DMS 273 treated with DMSO at 0.1 percent for 48 hours (cell line): ENCODE measurements at regions not wholly inside any gene's neighbourhood (a gene's known extent, or its start where the extent isn't known, plus 50 kb on each side); places are given as distances from the start of the nearest gene placed in this dataset.
"Not testable (repeated sequence)": the region's sequence is repeated elsewhere in the genome, so short reads cannot be mapped to it uniquely, and the experiment has no call there.

ENCODE experiments used
- DNase-seq: peaks from one replicate; lab custom pipeline; 2025; lab: John Stamatoyannopoulos, UW

DNA sequence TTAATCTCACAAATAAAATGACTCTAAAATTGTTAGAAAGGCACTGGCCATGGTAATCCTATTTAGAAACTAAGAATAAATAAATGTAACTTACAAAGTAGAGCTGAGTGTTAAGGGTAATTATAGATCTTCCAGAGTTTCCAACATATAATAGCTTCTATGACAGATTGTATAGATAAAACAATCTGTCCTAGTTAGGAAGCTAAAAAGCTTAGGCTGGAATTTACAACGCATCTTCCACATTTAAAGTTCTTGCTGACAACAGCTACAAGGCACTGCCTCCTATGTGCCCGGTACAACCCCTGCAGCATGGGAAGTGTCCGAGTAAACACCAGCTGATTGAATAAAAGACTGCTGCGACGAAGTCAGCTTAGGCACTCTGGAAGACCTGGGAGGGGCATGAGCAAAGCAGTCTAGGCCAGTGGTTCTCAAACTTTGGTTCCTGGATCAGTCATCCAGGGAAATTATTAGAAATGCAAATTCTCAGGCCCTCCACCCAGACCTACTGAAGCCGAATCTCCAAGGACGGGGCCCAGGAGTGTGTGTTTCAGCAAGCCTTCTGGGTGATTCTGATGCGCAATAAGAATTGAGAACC lies 635.6 kb upstream of the TBX3 start:
- no peak for DNase-seq

DNA sequence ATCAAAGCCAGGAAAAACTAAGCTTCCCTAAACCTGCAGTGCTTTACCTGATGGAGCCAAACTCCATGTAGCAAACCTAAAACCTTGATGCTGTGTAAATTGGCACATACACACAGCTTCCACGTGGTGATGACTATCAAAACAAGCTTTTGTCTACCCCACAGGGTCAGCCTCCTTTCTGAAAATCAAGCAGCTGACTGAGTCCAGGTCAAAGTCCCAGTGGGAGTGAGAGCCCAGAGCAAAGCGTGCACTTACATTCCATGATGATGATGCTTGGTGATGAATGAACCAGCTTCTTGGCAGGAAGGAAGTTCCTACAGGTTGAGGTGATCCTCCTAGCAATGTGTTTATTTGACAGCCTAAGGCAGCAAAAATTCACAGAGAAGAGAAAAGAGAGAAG lies 630.0 kb upstream of the TBX3 start:
- DNase-seq: no peak

DNA sequence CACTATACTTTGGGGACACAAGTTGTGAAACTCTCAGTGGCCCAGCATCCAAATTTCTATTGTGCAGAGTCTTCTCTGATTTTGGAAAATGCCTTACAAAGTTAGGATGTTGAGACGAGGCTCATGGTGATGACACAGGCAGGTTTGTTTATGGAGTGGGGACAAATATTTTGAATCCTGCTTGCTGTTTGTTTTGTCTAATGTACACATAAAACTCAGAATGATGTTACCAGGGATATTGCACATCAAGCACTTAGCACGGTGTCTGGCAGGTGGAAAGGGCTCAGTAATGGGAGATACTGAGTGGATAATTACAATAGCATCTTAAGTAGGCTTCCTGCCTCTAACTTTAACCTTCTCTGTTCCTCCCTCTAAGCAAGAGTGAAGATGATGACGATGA lies 628.9 kb upstream of the TBX3 start:
- no peak for DNase-seq

DNA sequence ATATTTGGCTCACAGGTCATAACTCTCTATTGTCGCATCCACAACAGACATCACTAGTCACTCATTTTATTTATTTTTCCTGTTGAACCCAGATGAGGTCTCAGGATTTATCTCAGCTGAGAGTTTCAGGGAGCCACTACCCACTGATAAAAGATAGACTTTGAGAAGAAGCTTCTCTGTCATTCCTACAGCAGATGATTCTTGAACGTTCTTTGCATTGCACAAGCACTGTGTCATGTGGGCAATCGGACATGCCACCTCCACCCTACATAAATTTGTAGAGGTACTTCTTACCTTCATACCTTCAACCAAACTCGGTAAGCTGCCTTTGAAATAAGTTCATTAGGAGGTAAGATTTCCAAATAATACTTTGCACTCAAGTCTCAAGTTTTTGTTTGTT lies 627.9 kb upstream of the TBX3 start:
- DNase-seq: no peak

DNA sequence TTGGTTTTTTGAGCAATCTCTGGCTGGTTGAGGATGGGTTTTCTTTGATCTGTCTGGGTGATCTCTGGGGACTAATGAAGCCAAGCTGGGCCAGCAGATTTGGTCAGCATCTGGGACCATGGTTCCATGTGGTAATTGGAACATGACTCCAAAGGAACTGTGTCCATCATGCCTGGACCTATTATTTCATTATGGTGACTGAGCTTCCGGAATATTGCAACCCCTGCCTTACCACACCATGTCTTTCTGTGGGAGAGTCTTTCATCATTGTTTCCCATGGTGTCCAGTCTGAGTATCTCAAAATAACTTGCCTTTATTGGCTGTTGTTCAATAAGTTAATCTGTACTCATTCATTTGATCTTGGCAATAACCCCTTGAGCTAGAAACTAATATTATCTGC lies 624.9 kb upstream of the TBX3 start:
- no peak for DNase-seq

DNA sequence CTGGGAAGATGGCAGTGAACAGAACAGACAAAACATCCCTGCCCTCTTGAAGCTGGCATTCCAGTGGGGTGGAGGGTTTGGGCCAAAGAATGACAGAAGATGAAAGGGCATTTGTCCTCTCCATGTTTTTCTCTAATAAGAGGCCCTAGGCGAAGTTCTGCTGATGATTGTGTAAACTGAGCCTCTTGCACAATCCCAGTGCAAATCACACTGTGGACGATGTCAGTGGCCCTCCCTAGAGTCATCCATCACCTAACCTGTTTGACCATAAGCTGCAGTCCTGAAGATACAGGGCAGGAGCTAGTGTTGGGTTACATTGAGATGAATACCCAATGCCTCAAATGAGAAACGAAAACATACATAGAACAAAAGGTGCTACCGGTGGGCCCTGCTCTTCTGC lies 622.4 kb upstream of the TBX3 start:
- DNase-seq: no peak

DNA sequence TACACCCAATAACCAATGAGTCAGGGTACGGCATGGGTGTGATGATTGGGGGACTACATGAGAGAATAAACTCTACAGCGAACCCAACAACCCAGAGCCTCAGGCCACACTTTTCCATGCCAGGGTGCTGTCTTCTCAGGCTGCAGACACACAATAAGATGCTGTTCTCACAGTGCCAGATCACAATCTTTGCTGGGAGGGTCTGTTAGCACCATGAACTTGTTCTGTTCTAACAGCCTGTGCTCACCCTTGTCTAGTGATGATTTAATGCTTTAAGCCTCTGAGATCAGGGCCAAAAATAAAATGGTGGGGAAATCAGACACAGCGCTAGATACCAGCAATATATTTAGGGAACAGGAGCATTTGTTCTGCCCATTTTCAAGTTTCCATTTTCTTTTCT lies 621.9 kb upstream of the TBX3 start:
- no peak for DNase-seq

DNA sequence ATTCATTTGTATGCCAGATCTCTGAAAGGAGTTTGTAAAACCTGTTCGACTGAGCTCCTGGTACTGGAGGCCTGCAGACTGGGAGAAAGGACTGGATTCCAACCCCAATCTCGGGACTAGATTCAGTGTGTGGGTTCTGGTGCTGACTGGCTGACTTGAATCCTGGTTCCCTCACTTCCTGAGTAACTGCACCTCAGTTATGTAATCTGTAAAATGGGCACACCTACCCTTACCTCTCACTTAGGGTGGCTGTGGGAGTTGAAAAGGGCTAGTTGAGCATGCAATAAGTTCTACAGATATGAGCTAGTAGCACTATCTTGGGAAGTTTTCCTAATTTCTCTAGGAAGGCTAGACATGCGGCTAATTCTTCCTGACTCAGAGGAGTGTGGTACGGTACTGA lies 621.3 kb upstream of the TBX3 start:
- DNase-seq: no peak

DNA sequence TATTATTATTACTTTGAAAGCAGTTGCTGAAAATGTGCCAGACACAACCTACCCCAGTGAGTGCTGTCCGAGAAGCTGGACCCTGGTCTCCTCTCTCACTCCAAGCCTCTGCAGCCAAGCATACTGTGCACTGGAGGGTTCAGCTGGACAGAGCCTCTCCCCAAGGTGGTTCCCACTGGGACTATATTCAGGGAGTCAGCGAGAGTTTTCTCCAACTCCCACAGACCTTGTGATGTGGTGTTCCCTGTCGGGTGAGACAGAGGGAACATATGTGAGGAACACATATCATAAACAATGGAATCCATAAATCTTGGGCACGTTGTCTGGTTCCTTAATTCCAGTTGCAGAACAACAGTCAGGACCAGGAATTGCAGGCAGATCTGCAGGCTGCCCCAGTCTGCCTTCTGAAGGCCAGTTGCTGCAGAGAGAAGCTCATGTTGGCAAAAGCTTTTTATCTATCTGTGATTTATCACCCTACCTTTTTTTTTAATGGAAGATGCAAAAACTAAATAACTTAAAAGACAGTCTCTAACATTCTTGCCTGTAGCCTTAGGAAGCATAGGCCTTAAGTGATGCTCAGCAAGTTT lies 619.8 kb upstream of the TBX3 start:
- no peak for DNase-seq

DNA sequence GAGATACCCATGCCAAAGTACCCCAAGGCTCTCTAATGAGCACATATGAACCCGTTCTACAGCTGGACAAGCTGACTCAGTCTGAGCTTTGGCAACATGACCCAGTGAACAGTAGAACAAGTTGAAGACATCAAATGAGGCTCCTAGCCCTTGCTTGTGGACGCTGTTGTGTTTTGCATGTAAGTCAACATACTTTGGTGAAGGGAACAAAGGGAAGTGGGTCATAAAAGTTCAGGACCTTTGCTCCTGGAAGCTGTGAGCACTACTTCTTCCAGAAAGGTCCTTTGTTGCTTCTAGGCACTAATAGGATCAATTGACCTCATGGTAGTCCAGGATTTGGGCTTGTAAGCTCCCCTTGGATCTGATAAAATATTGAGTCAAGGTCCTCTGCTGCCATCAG lies 613.5 kb upstream of the TBX3 start:
- no peak for DNase-seq

DNA sequence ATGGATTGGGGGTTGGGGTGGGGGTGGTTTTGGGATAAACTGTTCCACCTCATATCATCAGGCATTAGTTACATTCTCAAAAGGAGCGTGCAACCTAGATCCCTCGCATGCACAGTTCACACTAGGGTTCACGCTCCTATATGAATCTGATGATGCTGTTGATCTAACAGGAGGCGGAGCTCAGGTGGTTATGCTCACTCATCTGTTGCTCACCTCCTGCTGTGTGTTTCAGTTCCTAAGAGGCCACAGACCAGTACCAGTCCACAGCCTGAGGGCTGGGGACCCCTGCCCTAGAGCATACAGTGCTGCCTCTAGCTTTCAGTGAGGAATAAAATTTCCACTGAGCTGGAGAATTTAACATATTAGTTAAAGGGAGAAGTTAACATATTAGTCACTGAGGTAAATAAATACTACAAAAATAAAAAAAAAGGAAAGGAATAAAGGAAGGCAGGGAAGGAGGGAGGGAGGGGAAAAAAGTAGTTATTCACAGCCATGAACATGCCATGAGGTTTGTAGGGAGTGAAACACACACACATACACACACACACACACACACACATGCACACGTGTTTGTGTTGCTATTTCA lies 612.7 kb upstream of the TBX3 start:
- no peak for DNase-seq

DNA sequence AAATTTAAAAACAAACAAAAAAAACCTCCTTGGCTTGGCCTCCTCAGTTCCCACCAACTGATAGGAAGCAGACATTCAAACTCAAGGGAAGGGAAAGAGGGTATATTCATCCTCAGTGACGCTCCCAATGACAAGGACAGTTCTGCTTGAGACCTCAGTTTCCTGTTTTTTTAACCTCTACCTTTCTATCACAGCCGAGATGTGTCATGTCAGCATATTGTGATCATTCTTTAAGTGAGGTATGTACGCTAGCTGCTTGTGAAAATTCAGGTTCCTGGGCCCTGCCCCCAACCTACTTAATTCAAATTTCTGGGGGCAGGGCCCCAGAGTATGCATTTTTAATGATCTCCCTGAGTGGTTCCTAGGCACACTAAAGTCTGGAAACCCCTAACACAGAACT lies 611.9 kb upstream of the TBX3 start:
- DNase-seq: no peak

DNA sequence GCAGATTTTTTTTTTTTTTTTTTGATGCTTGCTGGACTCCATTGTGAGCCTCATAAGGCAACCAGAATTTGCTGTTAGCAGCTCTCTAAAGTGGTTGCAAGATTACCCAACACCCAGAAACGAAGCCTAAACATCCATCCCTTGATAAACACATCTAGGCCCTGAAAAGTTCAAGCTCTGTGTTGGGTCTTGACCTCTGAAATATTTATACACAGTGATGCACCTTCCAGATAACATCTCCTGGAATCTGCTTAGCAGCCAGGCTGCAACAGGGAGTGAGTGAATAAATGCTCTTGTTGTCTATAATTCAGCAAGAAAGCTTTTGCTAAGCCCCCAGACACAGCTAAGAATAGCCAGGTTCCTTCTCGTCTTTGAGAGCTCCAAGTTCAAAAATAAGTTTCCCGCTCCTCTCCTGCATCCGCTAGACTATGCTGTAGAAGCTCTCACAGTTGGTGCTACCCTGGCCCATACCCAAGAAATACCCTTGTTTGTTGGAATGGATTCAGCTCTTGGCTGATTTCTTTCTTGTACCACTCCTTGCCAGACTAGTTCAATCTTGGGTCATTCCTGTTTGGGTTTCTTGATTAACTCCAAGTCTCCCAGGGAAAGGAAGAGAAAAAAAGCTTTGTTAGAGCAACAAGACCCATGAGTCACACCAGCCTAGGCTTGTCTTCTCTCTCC lies 610.6 kb upstream of the TBX3 start:
- DNase-seq: no peak

DNA sequence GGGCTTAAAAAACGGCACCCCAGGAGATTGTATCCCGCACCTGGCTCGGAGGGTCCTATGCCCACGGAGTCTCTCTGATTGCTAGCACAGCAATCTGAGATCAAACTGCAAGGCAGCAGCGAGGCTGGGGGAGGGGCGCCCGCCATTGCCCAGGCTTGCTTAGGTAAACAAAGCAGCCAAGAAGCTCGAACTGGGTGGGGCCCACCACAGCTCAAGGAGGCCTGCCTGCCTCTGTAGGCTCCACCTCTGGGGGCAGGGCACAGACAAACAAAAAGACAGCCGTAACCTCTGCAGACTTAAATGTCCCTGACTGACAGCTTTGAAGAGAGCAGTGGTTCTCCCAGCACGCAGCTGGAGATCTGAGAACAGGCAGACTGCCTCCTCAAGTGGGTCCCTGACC lies 601.5 kb upstream of the TBX3 start:
- DNase-seq: not testable (repeated sequence)

DNA sequence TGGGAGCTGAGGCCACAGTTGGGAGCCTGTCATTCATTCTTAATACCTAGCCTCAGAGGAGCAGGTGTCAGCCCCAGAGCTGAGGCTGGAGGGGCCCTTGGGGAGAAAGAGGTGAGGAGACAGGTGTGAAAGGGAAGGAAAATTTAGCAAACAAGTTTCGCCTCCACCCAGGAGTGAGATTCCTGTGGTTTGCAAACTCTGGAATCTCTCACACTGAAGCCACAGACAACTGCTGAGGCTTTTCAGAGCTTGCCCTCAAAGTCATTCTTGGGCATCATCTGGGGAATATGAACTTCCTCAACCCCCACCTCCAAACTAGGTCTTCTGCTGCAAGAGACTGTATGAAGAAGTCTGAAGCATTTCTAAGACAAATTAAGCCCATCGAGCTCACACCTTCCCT lies 589.5 kb upstream of the TBX3 start:
- no peak for DNase-seq

DNA sequence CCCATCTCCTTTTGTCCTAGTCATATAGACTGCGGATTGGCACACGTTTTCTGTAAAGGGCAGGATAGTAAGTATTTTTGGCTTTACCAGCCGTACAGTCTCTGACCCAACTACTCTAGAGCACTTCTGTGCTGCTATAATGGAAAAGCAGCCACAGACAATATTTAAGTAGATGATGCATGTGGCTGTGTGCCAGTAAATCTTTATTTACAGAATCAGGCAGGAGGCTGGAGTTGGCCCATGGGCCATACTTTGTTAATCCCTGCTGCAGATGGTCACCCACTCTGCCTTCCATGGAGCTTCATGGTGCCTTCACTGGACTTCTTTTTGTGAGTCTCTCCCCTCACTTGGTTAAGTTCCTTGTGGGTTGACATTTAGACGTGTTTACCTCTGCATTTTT lies 584.5 kb upstream of the TBX3 start:
- no peak for DNase-seq

DNA sequence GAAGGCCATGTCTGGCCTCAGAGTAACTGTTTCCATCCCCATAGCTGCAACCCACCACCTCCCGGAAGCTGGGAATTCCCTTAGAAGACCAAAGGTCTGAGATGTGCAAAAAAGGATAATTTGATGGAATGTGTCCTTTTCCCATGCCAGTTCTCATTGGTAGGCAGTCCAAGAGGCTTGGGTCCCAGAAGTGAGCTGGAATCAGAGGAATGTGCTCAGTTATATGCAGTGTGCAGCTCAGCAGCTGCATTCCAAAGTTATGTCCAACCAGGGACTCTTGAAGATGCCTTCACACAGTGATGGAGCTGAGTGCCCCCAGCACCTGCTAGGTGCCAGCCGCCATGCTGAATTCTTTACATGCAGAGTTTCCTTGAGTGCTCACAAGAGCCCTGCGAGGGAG lies 583.9 kb upstream of the TBX3 start:
- no peak for DNase-seq

DNA sequence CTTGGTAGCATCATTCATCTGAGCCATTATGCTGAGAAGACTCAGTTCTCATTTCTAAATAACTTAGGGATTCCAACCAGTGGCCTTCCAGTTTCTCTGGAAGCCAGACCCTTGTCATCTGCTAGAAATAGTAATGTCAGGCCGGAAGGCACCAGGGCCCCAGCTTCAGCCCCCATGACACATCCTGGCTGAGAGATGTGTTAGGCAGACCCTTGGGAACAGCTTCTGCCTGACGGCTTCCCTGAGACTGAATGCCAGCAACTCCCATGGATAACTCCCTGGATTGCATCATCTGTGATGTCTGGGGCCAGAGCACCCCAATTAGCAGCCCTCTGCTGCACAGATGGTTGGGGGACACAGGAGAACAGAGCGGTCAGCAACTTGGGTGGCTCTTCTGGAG lies 583.5 kb upstream of the TBX3 start:
- no peak for DNase-seq

DNA sequence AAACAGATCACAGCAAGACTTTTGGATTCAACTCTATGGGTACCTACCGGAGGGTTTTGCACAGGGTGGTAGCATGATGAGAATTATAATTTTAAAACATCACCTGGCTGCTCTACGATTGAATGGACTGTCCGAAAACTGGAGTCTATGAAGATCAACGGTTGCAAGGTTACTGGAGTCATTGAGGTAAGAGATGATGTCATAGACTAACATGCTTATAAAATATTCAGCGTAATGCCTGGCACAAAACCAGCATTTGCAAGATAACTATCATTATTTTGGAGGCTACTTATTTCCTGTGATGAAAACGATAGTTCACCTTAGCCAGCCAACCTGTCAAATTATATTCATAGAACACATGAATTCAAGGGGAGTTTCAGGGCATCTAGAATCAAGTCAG lies 580.6 kb upstream of the TBX3 start:
- DNase-seq: no peak

DNA sequence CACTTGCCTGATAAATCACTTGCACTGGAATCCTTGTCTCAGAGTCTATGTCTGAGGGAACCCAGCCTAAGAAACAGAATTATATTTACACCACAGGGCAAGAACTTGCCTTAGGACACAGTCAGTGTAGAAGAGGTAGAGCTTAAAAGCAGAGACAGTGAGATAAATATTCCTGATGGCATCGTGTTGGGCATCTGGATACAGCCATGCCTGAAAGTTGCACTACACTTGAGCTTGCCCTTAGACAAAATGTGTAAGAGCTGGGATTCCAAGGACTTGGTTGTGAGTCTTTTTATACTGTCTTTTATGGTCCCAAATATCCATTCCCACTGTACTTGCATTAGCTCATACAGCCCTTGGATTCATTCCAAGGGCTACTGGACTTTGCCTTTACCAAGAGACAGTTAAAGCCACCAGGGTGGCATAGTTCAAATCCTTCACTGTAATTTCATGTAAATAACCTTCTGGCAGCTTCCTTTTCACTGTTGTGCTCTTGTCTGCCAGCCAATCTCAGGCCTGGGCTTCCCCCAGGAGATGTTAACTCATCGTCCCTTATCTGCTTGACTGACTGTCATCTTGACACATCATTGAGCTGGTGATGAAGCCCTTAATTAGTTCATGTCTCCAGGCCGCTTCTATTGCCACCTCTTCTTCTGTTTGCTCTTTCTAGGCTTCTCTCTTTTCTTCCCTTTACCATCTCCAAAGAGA lies 577.9 kb upstream of the TBX3 start:
- no peak for DNase-seq

DNA sequence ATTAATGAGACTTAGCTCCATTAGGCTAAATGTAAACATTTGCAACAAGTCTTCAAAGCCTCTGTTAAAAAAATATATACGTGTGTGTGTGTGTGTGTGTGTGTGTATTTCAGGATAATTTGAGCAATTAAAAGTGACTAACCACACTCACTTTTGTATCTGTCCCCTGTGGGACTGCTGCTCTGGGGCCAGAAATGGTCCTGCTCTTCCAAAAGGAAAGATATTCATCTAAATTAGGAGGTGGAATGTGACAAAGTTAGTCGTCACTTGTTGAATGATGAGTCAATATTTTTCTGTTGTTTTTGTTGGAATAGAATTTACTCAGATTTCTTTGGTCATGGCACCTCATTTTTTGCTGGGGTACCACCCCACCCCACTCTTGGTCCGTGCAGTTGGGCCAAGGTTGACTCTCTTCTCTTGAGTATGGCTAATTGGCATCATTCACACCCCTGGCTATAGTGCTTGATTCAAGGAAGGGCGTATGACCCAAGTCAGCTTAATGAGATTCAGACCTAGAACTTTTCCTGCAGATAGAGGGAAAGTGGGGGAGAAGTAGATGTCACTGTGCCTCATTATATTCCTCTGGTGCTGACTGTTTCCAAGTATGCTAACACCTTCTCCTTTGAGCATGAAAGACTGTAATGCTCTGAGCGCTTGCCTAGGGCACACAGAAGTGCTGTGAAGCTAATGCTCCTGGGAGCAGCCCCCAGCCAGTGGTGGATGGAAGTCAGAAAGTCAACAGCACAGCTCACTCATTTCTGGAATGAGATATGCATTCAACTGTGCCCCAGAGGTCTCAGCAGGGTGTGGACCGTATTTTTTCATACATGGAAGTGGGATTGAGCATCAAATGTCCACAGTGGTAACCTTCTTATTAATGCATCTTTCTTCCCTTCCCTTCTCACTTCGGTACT lies 577.0 kb upstream of the TBX3 start:
- no peak for DNase-seq
